HG03139 (cell line): ENCODE measurements at regions not wholly inside any gene's neighbourhood (a gene's known extent, or its start where the extent isn't known, plus 50 kb on each side); places are given as distances from the start of the nearest gene placed in this dataset.

Source experiments
- ATAC-seq: cut with Tn5 transposase; IDR thresholded peaks from one replicate; pipeline ENCODE4 v1.9.1; 2021; ENCODE audit not compliant: unreplicated experiment

GRCh38 chr4:62288808-62289541 is 1088.8 kb downstream of the ADGRL3 start:
- no peak for ATAC-seq

DNA sequence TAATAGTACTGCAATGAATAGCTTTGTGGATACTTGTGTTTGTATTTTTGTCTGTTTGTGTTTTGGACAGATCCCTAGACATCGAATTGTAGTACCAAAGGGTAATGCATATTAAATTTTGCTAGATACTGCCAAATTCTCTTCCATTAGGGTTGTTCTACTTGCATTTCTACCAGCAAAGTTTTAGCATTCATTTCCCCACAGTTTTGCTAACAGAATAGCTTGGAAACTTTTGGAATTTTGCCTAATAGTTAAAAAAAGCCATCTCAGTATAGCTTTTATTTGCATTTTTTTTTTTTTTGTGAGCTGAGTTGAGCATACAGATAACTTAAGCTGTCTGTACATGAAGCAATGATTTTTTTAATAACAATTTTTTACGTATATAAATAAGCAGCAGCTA is 1084.9 kb downstream of the ADGRL3 start:
- ATAC-seq: no peak

GRCh38 chr4:62279689-62280088 is 1079.6 kb downstream of the ADGRL3 start:
- ATAC-seq: no peak

DNA sequence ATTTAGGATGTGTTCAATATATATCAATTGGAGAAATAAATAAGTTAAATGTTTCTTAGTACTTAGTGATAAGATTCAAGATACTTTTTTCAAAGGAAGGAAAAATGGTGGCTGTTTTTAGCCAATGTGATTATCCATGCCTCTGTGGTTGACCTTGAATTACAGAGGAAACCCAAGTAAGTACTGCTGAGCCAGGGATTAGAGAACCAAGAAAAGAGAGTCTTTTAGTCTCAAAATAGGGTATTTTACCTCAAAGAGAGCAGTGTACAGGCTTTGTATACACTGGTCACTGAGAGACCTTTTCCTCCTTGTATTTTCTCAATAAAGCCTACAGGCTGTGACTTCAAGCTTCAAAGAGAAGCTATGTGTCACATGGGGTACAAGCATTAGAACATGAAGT is 1075.3 kb downstream of the ADGRL3 start:
- no peak for ATAC-seq

DNA sequence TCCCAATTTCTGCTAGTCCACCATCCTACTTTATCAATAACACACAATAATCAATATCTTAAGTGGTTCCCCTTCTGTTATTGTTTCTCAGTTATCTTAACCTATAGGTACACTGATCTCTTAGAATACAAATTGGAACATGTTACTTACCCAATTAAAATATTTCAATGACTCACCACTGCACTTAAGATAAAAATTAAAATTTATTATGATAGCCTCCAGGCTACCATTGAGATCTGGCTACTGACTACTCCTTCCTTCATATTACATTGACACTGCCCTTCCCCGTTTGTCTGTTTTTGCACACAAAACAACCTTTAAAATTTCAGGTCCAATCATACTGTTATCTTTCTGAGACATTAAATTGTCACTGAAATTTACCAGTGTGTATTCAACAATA is 1074.7 kb downstream of the ADGRL3 start:
- no peak for ATAC-seq

GRCh38 chr4:62271107-62271506 is 1071.0 kb downstream of the ADGRL3 start:
- ATAC-seq: no peak

GRCh38 chr4:62269918-62270317 is 1069.8 kb downstream of the ADGRL3 start:
- ATAC-seq: no peak

GRCh38 chr4:62263454-62263853 is 1063.3 kb downstream of the ADGRL3 start:
- ATAC-seq: no peak

DNA sequence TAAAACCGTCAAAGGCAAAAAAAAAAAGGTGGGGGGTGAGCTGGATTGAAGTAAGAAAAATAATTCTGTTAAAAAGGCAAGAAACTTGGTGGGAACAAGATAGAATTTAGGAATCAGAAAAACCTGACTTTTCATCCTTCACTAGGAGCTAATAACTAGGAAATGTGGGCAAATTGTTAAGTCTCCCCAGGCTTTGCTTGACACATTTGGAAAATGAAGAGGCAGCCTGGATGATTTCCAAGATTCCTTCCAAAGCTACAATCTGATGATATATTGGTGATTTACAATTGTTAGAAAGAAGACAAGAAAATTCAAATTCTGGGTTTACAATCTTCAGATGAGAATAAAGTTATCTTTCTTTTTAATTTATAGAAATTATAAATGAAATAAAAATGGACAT is 1062.5 kb downstream of the ADGRL3 start:
- no peak for ATAC-seq

- ATAC-seq: no peak
Measured at GRCh38 chr4:62260254-62260653, 1060.1 kb downstream of the ADGRL3 start.

- no peak for ATAC-seq
Measured at GRCh38 chr4:62256479-62256878, 1056.4 kb downstream of the ADGRL3 start.

DNA sequence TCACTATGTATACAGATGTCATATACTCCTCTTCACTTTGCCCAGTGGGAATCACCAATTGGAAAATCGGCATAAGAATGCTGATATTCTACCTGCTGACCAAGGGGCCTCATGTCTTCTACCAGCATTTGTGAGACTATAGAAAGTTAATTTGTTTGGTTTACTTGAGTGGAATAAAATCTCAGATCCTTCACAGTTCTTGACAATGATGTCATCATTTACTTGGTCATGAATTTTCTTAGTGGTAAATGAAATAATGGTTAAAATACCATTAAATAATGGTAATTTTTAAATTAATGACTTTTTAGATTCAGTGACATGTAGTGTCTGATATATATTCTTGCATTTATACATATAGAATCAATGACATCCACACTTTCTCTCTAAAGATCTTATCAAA is 1052.6 kb downstream of the ADGRL3 start:
- no peak for ATAC-seq

- ATAC-seq: no peak
Measured at GRCh38 chr4:62250100-62250499, 1050.0 kb downstream of the ADGRL3 start.

DNA sequence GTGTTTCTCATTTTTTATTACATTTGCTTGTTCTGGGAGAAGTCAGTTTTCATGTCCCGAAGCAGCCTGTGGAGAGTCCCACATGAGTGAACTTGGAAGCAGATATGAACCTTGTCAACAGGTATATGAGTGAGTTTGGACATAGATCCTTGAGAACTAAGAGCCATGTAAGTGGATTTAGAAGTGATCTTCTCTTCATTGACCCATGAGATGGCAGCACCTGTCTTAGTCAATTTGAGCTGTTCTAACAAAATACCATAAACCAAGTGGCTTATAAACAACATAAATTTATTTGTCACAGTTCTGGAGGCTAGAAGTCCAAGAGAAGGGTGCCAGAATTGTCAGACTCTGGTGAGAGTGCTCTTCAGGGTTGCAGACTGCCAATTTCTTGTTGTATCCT is 1043.8 kb downstream of the ADGRL3 start:
- no peak for ATAC-seq

GRCh38 chr4:62235911-62236310 is 1035.8 kb downstream of the ADGRL3 start:
- ATAC-seq: no peak

DNA sequence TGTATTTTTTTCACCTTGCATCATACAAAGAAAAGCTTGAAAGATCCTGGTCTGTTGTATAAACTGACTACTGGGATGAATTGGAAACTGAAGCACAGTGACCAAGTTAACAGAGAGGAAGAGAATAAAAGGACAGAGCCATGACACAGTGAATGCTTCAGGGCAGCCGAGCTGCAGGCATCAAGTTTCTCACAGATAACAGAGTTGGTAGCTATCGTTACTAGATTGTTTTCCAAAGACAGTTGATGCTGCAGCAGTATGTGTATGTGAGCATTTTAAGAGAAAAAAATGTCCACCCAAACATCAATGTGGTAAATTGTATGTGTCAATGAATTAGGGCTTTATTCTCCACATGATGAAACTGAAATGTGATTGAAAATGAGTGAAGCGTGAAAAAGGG is 1032.7 kb downstream of the ADGRL3 start:
- ATAC-seq: no peak

- no peak for ATAC-seq
Measured at GRCh38 chr4:62231994-62232393, 1031.9 kb downstream of the ADGRL3 start.

- no peak for ATAC-seq
Measured at GRCh38 chr4:62226082-62226481, 1026.0 kb downstream of the ADGRL3 start.

GRCh38 chr4:62222121-62222520 is 1022.0 kb downstream of the ADGRL3 start:
- ATAC-seq: no peak

DNA sequence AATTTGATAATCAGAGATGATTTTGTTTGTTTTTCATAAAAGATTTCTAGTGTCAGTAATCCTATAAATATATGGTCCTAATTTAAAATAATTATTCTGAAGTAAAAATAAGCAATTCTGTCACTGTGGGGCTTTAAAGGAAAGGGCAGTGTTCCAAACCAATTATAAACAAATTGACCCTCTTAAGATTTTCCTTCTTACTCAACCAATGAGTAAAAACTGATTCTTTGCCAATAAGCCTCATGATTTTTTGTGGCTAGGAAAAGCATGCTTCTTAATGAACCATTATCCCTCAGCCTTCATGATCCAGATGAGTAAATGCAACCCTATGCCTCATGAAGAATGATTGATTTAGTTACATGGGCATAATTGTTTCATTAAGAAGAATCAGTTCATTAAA is 1010.4 kb downstream of the ADGRL3 start:
- ATAC-seq: no peak

GRCh38 chr4:62209757-62210485 is 1009.8 kb downstream of the ADGRL3 start:
- ATAC-seq: no peak

DNA sequence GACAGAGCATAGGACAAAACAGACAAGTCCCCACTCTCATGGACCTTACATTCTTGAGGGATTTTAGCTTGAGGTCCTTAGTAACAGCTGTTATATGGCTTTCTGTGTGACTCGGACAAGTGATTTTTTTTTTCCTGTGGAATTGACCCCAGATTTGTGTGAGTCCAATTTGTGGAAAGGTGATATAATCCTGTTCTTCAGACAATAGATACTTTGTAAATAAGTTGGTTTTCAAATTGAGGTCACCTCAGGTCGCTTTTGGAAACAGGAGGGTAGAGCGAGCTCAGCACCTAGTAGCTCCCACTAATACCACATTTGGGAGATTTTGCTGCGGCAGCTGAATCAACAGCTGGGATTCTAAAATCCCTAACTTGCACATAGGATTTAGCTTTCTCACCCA is 1008.8 kb downstream of the ADGRL3 start:
- ATAC-seq: no peak

DNA sequence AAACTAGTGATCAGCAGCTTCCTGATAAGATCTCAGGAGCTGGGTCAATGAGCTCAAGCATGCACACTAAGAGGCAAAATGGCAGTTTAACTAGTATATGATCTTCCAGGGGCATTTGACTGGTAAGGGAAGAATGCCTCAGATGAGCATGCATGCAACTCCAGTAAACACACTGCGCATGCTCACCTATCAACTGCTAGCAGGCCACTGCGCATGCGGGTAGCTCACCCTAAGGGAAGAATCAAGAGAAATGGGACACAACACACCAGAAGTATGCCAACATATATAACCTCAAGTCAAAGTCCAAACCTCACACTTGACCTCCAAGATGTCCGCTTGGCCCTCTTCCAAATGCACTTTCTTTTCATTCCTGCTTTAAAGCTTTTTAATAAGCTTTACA is 1004.0 kb downstream of the ADGRL3 start:
- ATAC-seq: no peak
